NCI-H2171 (cell line): ENCODE measurements at regions not wholly inside any gene's neighbourhood (a gene's known extent, or its start where the extent isn't known, plus 50 kb on each side); places are given as distances from the start of the nearest gene placed in this dataset.
"Not testable (repeated sequence)": the region's sequence is repeated elsewhere in the genome, so short reads cannot be mapped to it uniquely, and the experiment has no call there.

Experiments used
- DNase-seq: peaks from one replicate; lab custom pipeline; 2025; lab: John Stamatoyannopoulos, UW

DNA sequence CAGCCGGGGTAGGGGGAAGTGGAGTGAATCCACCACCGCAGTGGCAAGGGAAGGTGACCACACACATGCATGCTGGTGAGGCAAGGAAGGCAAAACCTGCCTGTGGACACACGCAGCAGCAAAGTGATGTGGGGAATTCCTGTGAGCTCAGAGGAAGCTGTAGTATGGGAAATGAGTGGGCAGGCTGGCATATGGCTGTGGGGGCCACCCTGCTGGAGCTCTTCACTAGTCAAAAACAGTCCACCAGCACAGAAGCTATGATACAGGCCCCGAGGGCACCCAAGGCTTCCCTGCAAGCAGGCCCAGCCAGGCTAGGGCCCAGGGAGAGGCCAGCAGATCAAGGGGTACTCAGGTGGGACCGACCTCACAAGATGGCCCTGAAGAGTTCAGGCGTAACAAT, 239.1 kb downstream of the CHM start:
- DNase-seq: no peak

DNA sequence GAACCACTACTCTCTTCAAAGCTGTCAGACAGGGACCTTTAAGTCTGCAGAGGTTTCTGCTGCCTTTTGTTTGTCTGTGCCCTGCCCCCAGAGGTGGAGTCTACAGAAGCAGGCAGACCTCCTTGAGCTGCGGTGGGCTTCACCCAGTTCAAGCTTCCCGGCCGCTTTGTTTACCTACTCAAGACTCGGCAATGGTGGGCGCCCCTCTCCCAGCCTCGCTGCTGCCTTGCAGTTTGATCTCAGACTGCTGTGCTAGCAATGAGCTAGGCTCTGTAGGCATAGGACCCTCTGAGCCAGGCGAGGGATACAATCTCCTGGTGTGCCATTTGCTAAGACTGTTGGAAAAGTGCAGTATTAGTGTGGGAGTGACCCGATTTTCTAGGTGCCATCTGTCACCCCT, 275.0 kb downstream of the CHM start:
- DNase-seq: not testable (repeated sequence)

GRCh38 chrX:85765651-85766050, 281.7 kb downstream of the CHM start:
- no peak for DNase-seq

DNA sequence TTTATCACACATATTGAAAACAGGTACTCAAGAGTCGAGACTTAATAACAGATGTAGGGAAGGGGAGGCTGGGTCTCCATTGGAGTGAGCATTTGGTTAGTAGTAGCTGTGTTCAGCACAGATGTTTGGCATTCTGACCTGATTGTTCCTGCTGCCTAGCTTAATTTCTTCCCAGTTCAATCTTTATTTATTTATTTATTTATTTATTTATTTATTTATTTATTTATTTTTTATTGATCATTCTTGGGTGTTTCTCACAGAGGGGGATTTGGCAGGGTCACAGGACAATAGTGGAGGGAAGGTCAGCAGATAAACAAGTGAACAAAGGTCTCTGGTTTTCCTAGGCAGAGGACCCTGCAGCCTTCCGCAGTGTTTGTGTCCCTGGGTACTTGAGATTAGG, 324.3 kb downstream of the CHM start:
- not testable (repeated sequence) for DNase-seq

- DNase-seq: not testable (repeated sequence)
Observed at GRCh38 chrX:85703233-85703632, 323.8 kb upstream of the POF1B start.

DNA sequence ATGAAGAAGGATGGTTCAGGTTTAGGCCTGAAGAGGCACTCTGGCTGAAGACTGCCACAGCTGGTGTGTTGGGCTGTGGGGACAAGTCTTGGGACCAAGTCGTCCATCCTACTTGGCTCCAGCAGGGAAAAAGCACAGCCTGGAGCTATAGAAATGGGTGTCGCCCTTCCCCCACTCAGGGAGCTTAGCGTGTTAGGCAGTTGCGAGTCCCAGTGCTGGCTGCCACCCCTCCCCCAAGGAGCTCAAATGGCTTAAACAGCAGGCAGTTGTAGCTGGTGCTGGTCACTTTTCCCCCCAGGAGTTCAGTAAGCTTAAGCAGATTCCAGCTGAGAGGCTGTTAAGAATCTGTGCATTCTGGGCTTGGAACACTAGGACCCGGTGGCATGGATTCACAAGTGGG, 319.5 kb upstream of the POF1B start:
- DNase-seq: no peak

DNA sequence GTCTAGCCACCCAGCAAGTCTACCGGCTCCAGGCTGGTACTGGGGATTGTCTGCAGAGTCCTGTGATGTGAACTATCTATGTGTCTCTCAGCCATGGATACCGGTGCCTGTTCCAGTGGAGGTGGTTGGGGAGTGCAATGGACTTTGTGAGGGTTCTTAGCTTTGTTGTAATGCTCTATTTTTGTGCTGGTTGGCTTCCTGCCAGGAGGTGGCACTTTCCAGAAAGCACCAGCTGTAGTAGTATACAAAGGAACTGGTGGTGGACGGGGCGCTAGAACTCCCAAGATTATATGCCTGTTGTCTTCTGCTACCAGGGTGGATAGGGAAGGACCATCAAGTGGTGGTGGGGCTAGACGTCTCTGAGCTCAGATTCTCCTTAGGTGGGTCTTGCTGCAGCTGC, 306.4 kb upstream of the POF1B start:
- no peak for DNase-seq

GRCh38 chrX:85666471-85666870, 287.0 kb upstream of the POF1B start:
- no peak for DNase-seq

GRCh38 chrX:85663970-85664369, 284.5 kb upstream of the POF1B start:
- not testable (repeated sequence) for DNase-seq

DNA sequence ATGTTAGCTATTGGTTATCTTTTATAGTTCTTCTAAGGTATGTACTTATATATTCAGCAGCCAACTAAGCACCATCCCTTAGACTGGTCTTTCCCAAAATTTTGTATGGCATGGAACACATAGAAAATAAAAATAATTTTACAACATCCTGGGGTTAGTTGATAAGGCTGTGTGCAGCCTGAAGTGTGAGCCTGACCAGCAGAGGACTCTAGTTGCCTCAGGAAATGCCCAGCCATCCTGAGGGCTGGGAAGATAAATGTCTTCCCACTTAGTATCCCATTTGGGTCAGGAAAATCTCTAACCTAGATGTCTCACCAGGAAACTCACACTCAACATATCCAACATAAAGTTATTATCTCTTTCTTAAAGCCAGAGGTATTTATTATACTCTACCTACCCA, 251.4 kb upstream of the POF1B start:
- DNase-seq: no peak

GRCh38 chrX:85627363-85627762, 247.9 kb upstream of the POF1B start:
- no peak for DNase-seq

DNA sequence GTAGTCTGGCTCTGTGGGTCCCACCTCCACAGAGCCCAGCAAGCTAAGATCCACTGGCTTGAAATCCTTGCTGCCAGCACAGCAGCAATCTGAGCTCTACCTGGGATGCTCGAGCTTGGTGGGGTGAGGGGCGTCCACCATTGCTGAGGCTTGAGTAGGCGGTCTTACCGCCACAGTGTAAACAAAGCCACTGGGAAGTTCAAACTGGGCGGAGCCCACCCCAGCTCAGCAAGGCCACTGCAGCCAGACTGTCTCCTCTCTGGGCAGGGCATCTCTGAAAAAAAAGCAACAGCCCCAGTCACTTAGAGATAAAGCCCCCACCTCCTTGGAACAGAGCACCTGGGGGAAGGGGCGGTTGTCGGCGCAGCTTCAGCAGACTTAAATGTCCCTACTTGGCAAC, 243.2 kb upstream of the POF1B start:
- no peak for DNase-seq

DNA sequence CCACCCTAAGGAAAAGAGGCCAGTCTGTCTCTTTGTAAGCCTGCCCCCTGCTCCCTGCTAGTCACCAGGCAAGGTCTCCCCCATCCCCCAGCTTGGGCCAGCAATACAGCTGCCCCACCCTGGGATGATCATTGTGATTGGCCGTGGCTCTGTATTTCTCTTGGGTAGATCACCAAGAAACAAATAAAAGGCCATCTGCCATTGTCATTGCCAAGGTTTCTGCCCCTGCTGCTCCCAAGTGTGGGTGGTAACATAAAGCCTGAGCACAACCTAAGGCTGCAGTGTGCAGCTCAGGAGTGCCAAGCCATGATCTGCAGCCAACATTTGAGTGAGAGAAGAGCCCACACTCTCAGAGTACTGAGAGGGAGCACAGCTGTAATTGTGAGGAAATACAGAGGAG, 241.0 kb upstream of the POF1B start:
- DNase-seq: no peak

GRCh38 chrX:85619962-85620361, 240.5 kb upstream of the POF1B start:
- no peak for DNase-seq

GRCh38 chrX:85611926-85612325, 232.5 kb upstream of the POF1B start:
- DNase-seq: no peak

GRCh38 chrX:85592980-85593379, 213.5 kb upstream of the POF1B start:
- no peak for DNase-seq

DNA sequence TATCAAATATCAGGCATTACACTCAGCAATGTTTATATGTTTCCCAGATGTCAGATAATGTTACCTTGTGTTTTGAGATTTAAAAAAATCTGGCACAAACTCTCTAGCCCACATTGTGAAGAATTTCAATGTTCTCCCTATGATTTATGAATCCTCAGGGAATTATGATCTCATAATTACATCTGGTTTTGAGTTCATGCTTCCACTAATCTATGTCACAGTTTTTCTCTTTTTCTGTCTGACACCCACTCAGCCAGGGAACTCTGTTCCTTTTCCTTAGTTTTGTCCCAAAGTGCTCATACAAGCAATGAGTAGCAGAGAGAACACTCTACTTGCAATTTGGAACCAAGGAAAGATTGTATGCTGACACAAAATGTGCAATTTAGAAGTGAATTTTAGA, 212.1 kb upstream of the POF1B start:
- DNase-seq: no peak

DNA sequence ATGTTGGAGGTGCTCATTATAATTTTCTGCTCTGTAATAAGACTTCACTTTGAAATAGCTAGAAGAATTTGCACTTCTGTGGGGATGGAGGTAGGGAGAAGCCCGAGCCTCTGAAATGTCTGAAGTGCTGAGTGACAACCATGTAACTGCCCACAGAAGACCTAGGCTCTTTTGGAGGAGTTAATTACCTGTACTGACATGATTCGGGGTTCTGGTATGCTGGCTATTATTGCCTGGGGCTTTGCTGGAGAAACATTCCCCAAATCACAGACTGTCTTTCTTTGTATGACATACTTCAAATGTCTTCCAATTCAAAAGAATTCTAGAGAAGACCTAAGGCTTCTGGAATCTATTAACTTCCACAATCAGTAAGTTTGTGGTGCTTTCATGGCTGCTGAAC, 211.2 kb upstream of the POF1B start:
- no peak for DNase-seq

DNA sequence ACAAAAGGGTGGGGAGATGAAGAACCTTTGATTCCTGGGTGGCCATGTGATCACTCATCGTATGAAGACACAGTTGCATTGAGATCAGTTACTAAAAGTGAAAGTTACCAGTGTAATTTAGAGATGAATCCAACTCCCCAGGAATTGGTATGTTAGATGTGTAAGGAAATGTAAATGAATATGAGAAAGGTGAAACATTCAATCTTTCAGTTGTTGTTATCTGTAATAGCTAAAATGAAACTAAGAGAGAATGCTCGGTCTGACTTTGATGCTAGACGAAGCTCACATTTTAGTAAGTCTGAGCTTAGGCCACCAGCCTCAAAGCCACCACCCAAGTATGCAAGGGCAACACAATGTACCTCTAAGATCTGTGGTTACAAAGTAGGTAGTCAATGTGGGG, 194.3 kb upstream of the POF1B start:
- no peak for DNase-seq

- DNase-seq: no peak
Observed at GRCh38 chrX:85570496-85570895, 191.0 kb upstream of the POF1B start.

- no peak for DNase-seq
Observed at GRCh38 chrX:85569686-85570085, 190.2 kb upstream of the POF1B start.

- no peak for DNase-seq
Observed at GRCh38 chrX:85569096-85569495, 189.6 kb upstream of the POF1B start.

- no peak for DNase-seq
Observed at GRCh38 chrX:85561231-85561630, 181.8 kb upstream of the POF1B start.

- DNase-seq: no peak
Observed at GRCh38 chrX:85544609-85545008, 165.1 kb upstream of the POF1B start.

- no peak for DNase-seq
Observed at GRCh38 chrX:85543866-85544265, 164.4 kb upstream of the POF1B start.
